ENCODE measurements at regions not wholly inside any gene's neighbourhood (a gene's known extent, or its start where the extent isn't known, plus 50 kb on each side); places are given as distances from the start of the nearest gene placed in this dataset.

DNA sequence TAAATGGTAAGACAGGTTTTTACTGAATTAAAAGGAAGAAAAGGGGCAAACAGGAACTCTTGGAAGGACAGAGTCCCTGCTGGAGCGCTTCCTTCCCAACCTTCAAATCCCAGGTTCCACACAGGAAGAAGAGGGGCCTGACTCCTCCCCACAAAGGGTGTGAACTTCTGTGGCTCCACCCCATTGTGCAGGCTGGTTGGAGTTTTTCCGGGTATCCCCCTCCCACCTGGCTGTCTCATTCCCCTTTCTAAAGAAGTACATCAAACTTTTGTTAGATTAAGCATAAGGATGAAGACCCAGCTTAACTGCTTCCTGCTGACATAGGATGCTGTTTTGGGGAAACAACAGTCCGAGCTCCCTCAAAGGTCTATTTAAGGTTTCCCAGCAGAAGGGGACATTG, 187.7 kb downstream of the FCRL5 start:
- H3K27me3 ChIP-seq: no peaks in the 10 kb centered on the region
- H3K36me3 ChIP-seq: no peaks in the 10 kb centered on the region
- H3K4me3 ChIP-seq: no peak overlapping the region
- no peaks in the 10 kb centered on the region for H3K9me3 ChIP-seq
- DNase-seq: no peak
- no peak for ATAC-seq (ENCODE audit: low FRiP score in 2 of 2)
- H3K4me1 ChIP-seq: no peaks in the 10 kb centered on the region
- 86 to 87% methylated on average over 3 of the region's 3 CpGs for WGBS, 2 donors
- no peak for TF ChIP-seq POLR2A (IDR thresholded peaks at IDR 0.05)
- TF ChIP-seq, protein P1, sequence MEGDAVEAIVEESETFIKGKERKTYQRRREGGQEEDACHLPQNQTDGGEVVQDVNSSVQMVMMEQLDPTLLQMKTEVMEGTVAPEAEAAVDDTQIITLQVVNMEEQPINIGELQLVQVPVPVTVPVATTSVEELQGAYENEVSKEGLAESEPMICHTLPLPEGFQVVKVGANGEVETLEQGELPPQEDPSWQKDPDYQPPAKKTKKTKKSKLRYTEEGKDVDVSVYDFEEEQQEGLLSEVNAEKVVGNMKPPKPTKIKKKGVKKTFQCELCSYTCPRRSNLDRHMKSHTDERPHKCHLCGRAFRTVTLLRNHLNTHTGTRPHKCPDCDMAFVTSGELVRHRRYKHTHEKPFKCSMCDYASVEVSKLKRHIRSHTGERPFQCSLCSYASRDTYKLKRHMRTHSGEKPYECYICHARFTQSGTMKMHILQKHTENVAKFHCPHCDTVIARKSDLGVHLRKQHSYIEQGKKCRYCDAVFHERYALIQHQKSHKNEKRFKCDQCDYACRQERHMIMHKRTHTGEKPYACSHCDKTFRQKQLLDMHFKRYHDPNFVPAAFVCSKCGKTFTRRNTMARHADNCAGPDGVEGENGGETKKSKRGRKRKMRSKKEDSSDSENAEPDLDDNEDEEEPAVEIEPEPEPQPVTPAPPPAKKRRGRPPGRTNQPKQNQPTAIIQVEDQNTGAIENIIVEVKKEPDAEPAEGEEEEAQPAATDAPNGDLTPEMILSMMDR (IDR thresholded peaks at IDR 0.05): no peak
- TF ChIP-seq EP300 (IDR thresholded peaks at IDR 0.05): no peak
- no peak for TF ChIP-seq POLR2AphosphoS5 (IDR thresholded peaks at IDR 0.05)
- no peak overlapping the region for H3K27ac ChIP-seq

DNA sequence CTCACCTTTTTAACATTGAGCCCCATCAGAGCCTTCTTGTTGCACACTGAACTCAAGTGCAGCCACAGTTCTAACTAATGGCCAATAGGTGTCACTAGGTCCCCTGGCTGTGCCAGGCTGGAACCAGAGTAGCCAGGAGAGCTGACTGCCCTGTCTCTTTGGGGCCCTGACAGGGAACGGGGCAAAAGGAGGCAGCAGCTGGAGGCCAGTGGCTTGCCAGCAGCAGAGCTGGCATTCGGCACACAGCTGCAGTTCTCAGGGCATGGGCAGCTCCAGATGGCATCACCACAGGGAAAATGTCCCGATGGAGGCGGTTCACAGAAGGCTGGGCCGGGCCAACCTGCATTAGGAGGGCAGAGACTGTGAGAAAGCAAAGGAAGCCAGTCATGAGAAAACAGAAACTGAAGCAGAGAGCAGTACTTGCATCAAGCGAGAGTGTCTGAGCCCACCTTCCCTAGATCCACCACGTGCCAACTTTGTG, 188.6 kb downstream of the FCRL5 start:
- no peak for TF ChIP-seq POLR2AphosphoS5 (IDR thresholded peaks at IDR 0.05)
- TF ChIP-seq EP300 (IDR thresholded peaks at IDR 0.05): no peak
- TF ChIP-seq, protein P1 (IDR thresholded peaks at IDR 0.05): peak in 5 of 6 experiments; percentile 28 to 51 (median 35)
- no peak for TF ChIP-seq POLR2A (IDR thresholded peaks at IDR 0.05)
- no peaks in the 10 kb centered on the region for H3K4me1 ChIP-seq
- WGBS, 2 donors: 67 to 91% methylated on average over 7 of the region's 7 CpGs

DNA sequence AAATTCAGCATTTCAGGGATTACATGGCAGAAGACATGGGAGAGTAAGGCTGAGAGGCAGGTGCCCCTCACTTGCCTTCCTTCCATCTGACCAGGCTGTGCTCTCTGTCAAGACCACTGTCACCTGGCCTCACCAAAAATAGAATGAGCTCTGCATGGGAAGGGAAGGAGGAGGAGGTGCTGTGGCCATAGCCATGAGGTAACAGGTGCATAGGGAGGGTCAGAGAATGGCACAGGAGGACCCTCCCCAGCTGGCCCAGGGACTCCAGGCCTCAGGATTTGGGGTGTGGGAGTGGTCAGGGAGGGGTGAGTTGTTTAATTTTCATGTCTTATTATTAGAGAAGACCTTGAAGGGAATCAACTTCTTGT, 192.3 kb downstream of the FCRL5 start:
- DNase-seq (no peak), ATAC-seq (ENCODE audit: low FRiP score in 2 of 2) (no peak)
- no peaks in the 10 kb centered on the region for H3K4me1 ChIP-seq
- no peaks in the 10 kb centered on the region for H3K27me3 ChIP-seq
- H3K27ac ChIP-seq: no peak overlapping the region
- no peak overlapping the region for H3K4me3 ChIP-seq
- TF ChIP-seq POLR2AphosphoS5 (IDR thresholded peaks at IDR 0.05) (no peak), EP300 (IDR thresholded peaks at IDR 0.05) (no peak), POLR2A (IDR thresholded peaks at IDR 0.05) (no peak)
- TF ChIP-seq, protein P1 (IDR thresholded peaks at IDR 0.05): no peak
- no peaks in the 10 kb centered on the region for H3K9me3 ChIP-seq
- H3K36me3 ChIP-seq: no peaks in the 10 kb centered on the region

More for the DNA sequence above, 188.6 kb downstream of the FCRL5 start:
- Histone ChIP-seq H3K27ac (no peak overlapping the region), H3K9me3 (no peaks in the 10 kb centered on the region), H3K36me3 (no peaks in the 10 kb centered on the region), H3K27me3 (no peaks in the 10 kb centered on the region), H3K4me3 (no peak overlapping the region)
- DNase-seq: peak; percentile 29 to 52
- ATAC-seq (ENCODE audit: low FRiP score in 2 of 2): peak; percentile 47 to 58

DNA sequence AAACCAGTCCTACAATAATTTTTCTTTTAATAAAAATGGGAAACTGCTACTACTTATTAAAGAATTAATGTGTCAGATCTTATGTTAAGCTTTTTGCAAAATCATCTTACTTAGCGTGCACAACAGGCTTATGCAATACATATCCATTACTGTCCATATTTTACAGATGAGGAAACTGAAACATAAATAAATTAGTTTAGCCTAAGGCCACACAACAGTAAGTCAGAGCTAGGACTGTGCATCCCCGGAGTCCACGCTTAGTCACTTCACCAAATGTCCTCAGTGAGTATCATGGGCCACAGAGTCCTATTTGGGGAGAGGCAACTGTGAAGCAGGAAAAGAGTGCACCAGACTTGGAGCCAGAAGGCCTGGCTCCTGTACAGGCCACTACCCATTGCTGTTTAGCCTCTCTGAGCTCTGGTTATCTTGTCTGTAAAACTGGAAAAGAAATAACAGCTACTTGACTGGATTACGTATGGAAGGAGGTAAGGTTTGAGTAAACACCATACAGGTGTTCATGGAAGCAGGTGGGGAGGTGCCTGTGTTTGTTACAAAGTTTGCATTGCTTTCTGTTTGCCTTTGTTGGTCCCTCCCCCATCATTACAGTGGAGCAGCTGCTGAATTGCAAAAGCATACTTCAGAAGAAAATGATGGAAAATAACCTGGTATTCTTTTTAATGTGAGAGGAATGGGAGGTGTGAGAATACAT, 192.8 kb downstream of the FCRL5 start:
- no peak for TF ChIP-seq POLR2A (IDR thresholded peaks at IDR 0.05)
- TF ChIP-seq, protein P1 (IDR thresholded peaks at IDR 0.05): no peak
- TF ChIP-seq POLR2AphosphoS5 (IDR thresholded peaks at IDR 0.05): no peak
- no peak for TF ChIP-seq EP300 (IDR thresholded peaks at IDR 0.05)
- ATAC-seq (ENCODE audit: low FRiP score in 2 of 2): no peak

DNA sequence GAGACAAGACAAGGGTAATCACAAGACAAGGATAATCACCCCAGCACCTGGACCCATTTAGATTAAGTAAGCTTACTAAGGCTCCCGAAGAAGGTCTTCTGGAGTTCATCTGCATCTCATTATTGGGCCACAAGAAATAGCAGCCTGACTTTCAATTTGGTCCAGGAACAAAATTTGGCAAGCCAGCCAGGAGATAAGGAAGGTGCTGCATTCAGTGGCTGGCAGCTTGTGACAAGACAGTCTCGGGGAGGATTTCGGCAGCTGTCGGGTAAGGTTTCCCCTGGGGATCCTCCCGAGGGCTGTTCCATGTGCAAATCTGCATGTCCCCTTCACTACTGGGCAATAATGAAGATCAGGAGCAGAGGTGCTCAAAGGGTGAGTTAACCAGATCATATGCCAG, 195.2 kb downstream of the FCRL5 start:
- DNase-seq (no peak), ATAC-seq (ENCODE audit: low FRiP score in 2 of 2) (no peak)
- WGBS, 2 donors: 86 to 92% methylated on average over 5 of the region's 5 CpGs
- no peaks in the 10 kb centered on the region for H3K4me1 ChIP-seq
- no peak for TF ChIP-seq POLR2A (IDR thresholded peaks at IDR 0.05)
- TF ChIP-seq POLR2AphosphoS5 (IDR thresholded peaks at IDR 0.05): no peak
- no peaks in the 10 kb centered on the region for H3K9me3 ChIP-seq
- H3K27me3 ChIP-seq: no peaks in the 10 kb centered on the region
- no peak overlapping the region for H3K27ac ChIP-seq
- no peaks in the 10 kb centered on the region for H3K36me3 ChIP-seq
- H3K4me3 ChIP-seq: no peak overlapping the region

More for the DNA sequence above, 192.8 kb downstream of the FCRL5 start:
- no peak overlapping the region for H3K27ac ChIP-seq
- H3K9me3 ChIP-seq: no peaks in the 10 kb centered on the region
- DNase-seq: no peak
- H3K4me1 ChIP-seq: no peaks in the 10 kb centered on the region
- no peak overlapping the region for H3K4me3 ChIP-seq
- no peaks in the 10 kb centered on the region for H3K36me3 ChIP-seq
- 71 to 86% methylated on average over 4 of the region's 4 CpGs for WGBS, 2 donors
- H3K27me3 ChIP-seq: no peaks in the 10 kb centered on the region

Measured in upper lobe of left lung (tissue), 6 donors.